ENCODE measurements at regions not wholly inside any gene's neighbourhood (a gene's known extent, or its start where the extent isn't known, plus 50 kb on each side); places are given as distances from the start of the nearest gene placed in this dataset.

GRCh38 chr10:92778091-92778490, 70.2 kb upstream of the EXOC6 start:
- Histone ChIP-seq H3K36me3 (ENCODE audit: control insufficient read depth, insufficient read depth, low read length) (no peaks in the 10 kb centered on the region), H3K27me3 (ENCODE audit: control insufficient read depth, insufficient read depth, low read length) (no peaks in the 10 kb centered on the region), H3K4me3 (ENCODE audit: low read depth, low read length) (no peak overlapping the region)
- no peak for TF ChIP-seq CTCF (IDR thresholded peaks at IDR 0.05; ENCODE audit: insufficient read depth, low read length, poor library complexity, severe bottlenecking)
- no peak for DNase-seq (ENCODE audit: low read depth)

GRCh38 chr10:92785118-92785517, 63.2 kb upstream of the EXOC6 start:
- no peaks in the 10 kb centered on the region for H3K36me3 ChIP-seq (ENCODE audit: control insufficient read depth, insufficient read depth, low read length)
- no peak for TF ChIP-seq CTCF (IDR thresholded peaks at IDR 0.05; ENCODE audit: insufficient read depth, low read length, poor library complexity, severe bottlenecking)
- no peak overlapping the region for H3K4me3 ChIP-seq (ENCODE audit: low read depth, low read length)
- no peaks in the 10 kb centered on the region for H3K27me3 ChIP-seq (ENCODE audit: control insufficient read depth, insufficient read depth, low read length)
- DNase-seq (ENCODE audit: low read depth) = no peak

DNA sequence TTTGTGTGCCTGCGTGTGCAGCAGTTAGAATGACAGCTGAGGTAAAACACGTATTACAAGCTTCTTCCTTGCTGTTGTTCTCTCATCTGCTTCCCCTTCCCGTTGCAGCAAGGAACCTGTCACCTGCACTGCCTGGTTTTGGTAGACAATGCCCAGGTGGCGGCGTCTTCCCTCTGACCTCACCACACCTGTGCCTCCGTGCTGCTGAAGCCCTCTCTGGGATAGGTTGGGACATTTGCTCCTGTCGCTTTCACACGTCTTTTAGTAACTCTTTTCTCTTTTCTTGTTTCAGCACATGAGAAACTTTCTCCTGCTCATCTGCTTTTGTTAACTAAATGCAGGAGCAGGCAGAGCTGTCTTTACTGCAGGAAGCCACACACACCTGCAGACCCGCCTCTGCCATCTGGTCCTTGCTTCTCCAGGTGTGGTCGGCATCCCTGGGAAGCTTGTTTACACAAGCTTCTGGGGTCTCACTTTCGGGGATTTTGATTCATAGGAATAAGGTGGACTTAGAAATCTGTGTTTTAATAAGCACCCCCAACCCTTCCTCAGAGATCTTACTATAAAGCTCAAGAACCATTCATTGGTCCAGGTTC, 60.7 kb upstream of the EXOC6 start:
- TF ChIP-seq CTCF (IDR thresholded peaks at IDR 0.05; ENCODE audit: insufficient read depth, low read length, poor library complexity, severe bottlenecking) = no peak
- no peaks in the 10 kb centered on the region for H3K27me3 ChIP-seq (ENCODE audit: control insufficient read depth, insufficient read depth, low read length)
- H3K4me3 ChIP-seq (ENCODE audit: low read depth, low read length) = no peak overlapping the region
- no peaks in the 10 kb centered on the region for H3K36me3 ChIP-seq (ENCODE audit: control insufficient read depth, insufficient read depth, low read length)
- DNase-seq (ENCODE audit: low read depth) = no peak

DNA sequence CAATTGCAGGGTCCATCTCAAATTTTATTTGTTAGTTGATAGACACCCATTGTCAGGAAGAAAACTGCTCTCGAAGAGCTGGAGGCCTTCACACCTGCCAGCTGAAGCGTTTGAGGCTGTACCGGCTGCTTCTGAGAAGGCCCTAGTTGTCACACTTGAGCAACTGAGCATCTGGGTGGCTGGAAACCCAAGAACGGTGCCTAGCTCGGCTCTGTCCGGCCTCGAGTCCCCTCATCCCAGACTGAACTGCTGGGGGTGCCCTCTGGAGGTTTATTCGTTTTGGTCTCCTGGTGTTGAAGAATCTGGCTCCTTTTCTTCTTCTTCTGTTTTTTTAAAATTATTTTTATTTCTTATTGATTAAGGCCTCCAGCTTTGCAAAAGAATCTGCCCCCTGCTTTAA, 59.3 kb upstream of the EXOC6 start:
- Histone ChIP-seq H3K36me3 (ENCODE audit: control insufficient read depth, insufficient read depth, low read length) (no peaks in the 10 kb centered on the region), H3K4me3 (ENCODE audit: low read depth, low read length) (no peak overlapping the region), H3K27me3 (ENCODE audit: control insufficient read depth, insufficient read depth, low read length) (no peaks in the 10 kb centered on the region)
- no peak for TF ChIP-seq CTCF (IDR thresholded peaks at IDR 0.05; ENCODE audit: insufficient read depth, low read length, poor library complexity, severe bottlenecking)
- DNase-seq (ENCODE audit: low read depth) = no peak

DNA sequence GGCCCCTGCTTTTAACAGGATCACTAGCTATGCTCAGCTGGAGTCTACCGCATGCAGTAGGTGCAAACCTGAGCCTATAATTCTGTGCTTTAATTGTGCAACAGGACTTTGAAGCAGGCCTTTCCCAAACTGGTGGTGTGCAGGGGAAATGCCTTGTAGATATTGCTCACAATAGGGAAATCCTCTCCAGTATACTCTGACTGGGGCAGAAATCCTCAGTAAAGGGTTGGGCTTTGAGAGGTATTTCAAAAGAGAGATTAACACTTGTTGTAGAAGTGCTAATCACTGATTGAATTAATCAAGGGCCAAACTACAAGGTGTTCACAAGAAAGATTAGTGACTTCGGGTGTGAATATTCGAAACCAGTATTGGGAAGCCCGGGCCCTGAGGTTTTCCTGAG, 58.5 kb upstream of the EXOC6 start:
- no peak for TF ChIP-seq CTCF (IDR thresholded peaks at IDR 0.05; ENCODE audit: insufficient read depth, low read length, poor library complexity, severe bottlenecking)
- no peak overlapping the region for H3K4me3 ChIP-seq (ENCODE audit: low read depth, low read length)
- DNase-seq (ENCODE audit: low read depth) = no peak
- H3K36me3 ChIP-seq (ENCODE audit: control insufficient read depth, insufficient read depth, low read length) = no peaks in the 10 kb centered on the region
- no peaks in the 10 kb centered on the region for H3K27me3 ChIP-seq (ENCODE audit: control insufficient read depth, insufficient read depth, low read length)

DNA sequence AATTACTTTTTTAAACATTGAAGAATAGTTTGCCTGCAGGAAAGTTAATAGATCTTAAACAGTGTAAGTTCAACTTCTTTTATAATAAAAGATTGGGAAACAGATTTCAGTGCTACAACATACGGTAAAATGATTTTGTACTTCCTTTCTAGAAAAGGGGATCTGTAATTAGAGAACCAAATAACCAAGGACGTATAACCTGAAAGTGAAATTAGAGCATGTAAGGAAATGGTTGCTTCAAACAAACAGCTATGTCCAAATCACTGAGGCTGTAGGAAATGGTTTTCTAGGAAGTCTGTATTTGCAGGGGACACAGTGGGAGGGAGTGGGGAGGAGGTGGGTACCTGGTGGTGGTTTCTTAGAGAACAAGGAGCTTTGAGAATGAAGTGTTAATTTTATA, 57.9 kb upstream of the EXOC6 start:
- H3K27me3 ChIP-seq (ENCODE audit: control insufficient read depth, insufficient read depth, low read length) = no peaks in the 10 kb centered on the region
- DNase-seq (ENCODE audit: low read depth) = no peak
- H3K4me3 ChIP-seq (ENCODE audit: low read depth, low read length) = no peak overlapping the region
- no peaks in the 10 kb centered on the region for H3K36me3 ChIP-seq (ENCODE audit: control insufficient read depth, insufficient read depth, low read length)
- no peak for TF ChIP-seq CTCF (IDR thresholded peaks at IDR 0.05; ENCODE audit: insufficient read depth, low read length, poor library complexity, severe bottlenecking)

All from kidney epithelial cell (primary cell).